HFFc6 (cell line): ENCODE measurements at regions not wholly inside any gene's neighbourhood (a gene's known extent, or its start where the extent isn't known, plus 50 kb on each side); places are given as distances from the start of the nearest gene placed in this dataset.

Experiments used
- DNase-seq: peaks from one replicate; pipeline ENCODE4 v3.0.0-alpha.2; 2018
- H3K27ac Mint-ChIP-seq: 2 replicates; pipeline ENCODE4 v1.8.0; 2020; ENCODE audit warnings: mild to moderate bottlenecking, mixed read lengths
- H3K27me3 Mint-ChIP-seq: 2 replicates; pipeline ENCODE4 v1.8.0; 2021; ENCODE audit warnings: mild to moderate bottlenecking, moderate library complexity, mixed read lengths; ENCODE audit not compliant: insufficient read depth
- H3K36me3 Mint-ChIP-seq: 2 replicates; pipeline ENCODE4 v1.8.0; 2021; ENCODE audit warnings: low read depth, mixed read lengths
- H3K4me1 Mint-ChIP-seq: 2 replicates; pipeline ENCODE4 v1.8.0; 2020; ENCODE audit warnings: low read depth, mixed read lengths
- H3K4me3 Mint-ChIP-seq: 2 replicates; pipeline ENCODE4 v1.8.0; 2020; ENCODE audit warnings: mild to moderate bottlenecking, moderate library complexity, mixed read lengths
- H3K9me3 Mint-ChIP-seq: 2 replicates; pipeline ENCODE4 v1.8.0; 2020; ENCODE audit warnings: mild to moderate bottlenecking, mixed read lengths
- TF ChIP-seq, protein P1 (sequence below): fragments of 200-600 bp; sonication (generic); IDR thresholded peaks from 2 replicates; pipeline ENCODE4 v1.5.0; 2021; ENCODE audit warnings: antibody characterized with exemption, mild to moderate bottlenecking

DNA sequence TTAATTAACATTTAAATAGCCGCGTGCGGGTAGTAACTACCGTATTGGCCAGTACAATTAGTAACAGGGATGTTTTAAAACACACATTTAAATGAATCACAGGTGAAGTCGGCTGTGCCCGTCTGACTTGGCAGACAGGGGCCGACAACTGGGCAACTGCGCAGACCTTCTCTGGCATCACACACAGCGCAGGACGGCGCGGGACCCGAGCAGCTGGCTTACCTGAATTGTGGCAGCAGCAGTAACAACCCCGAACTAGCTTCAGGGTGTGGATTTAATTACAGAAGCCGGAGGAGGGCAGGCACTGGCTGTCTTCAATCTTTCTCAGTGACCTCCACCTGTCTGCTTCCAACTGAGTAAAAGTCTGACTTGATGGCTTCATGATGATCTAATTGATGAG is 91.7 kb downstream of the DACT2 start:
- Mint-ChIP-seq H3K4me1 (no peaks in the 10 kb centered on the region), H3K9me3 (peaks cover 15% of the 10 kb centered on the region), H3K36me3 (no peaks in the 10 kb centered on the region; the same call in 1 of the 2 replicates), H3K27ac (no peak overlapping the region), H3K4me3 (no peak overlapping the region), H3K27me3 (peaks cover 2% of the 10 kb centered on the region; the same call in 1 of the 2 replicates)
- TF ChIP-seq, protein P1, sequence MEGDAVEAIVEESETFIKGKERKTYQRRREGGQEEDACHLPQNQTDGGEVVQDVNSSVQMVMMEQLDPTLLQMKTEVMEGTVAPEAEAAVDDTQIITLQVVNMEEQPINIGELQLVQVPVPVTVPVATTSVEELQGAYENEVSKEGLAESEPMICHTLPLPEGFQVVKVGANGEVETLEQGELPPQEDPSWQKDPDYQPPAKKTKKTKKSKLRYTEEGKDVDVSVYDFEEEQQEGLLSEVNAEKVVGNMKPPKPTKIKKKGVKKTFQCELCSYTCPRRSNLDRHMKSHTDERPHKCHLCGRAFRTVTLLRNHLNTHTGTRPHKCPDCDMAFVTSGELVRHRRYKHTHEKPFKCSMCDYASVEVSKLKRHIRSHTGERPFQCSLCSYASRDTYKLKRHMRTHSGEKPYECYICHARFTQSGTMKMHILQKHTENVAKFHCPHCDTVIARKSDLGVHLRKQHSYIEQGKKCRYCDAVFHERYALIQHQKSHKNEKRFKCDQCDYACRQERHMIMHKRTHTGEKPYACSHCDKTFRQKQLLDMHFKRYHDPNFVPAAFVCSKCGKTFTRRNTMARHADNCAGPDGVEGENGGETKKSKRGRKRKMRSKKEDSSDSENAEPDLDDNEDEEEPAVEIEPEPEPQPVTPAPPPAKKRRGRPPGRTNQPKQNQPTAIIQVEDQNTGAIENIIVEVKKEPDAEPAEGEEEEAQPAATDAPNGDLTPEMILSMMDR = no peak
- DNase-seq = no peak

DNA sequence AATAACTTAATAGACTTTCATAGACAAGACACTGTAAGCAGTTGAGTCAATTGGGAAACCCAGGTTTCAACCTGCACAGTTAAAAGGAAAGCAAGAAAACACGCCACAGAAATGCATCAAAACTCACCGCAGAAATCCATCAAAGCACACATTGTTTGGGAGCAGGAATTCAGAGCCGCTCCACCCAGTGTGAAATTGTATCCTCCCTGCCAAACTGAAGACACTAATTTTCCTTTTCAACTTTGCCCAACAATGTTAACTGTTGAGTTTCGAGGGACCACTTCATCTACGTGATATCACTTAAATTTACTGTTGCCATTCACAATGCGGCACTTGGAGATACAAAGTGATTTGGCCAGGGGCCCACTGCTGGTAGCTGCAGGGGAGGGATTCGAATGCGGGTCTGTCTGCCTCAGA is 92.7 kb downstream of the DACT2 start:
- Mint-ChIP-seq H3K27me3 (no peaks in the 10 kb centered on the region; the same call in 1 of the 2 replicates), H3K9me3 (peaks cover 20% of the 10 kb centered on the region), H3K4me1 (no peaks in the 10 kb centered on the region), H3K27ac (no peak overlapping the region), H3K36me3 (no peaks in the 10 kb centered on the region; the same call in 1 of the 2 replicates), H3K4me3 (no peak overlapping the region)
- no peak for DNase-seq
- TF ChIP-seq, protein P1 = no peak

DNA sequence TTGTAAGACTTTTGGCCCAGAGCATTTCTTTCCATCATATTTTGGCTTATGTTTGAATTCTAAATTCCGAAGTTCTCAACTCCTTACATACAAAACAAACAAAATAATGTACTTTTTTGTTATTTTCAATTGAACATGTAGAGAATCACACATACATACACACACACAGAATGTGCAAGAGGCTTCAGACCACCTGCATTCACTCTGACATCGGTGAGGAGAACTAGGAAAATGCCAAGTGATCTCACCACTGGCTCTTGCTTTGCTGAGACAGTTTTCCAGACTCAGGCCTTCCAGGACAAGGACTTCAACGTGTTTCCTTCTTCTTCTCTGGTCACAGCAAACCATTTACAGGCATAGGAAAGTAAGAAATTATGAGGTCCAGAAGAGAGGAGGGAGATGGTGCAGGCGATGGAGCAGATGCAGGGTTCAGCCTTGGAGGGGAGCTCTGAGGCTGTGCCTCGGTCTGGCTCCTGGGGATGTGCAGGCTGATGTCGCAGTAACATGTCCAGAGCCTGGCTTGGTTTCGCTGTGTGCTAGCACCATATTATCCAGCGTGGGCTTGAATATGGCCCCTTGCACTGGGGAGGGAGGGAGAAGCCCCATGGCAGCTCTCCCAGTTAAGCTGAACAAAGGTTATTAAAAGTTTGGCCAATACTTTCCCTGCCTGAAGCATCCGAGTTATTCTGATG is 93.4 kb downstream of the DACT2 start:
- Mint-ChIP-seq H3K36me3 (no peaks in the 10 kb centered on the region; the same call in 1 of the 2 replicates), H3K4me1 (no peaks in the 10 kb centered on the region), H3K9me3 (peaks cover 26% of the 10 kb centered on the region), H3K27ac (no peak overlapping the region), H3K4me3 (no peak overlapping the region), H3K27me3 (no peaks in the 10 kb centered on the region; the same call in 1 of the 2 replicates)
- no peak for DNase-seq
- TF ChIP-seq, protein P1 = no peak

DNA sequence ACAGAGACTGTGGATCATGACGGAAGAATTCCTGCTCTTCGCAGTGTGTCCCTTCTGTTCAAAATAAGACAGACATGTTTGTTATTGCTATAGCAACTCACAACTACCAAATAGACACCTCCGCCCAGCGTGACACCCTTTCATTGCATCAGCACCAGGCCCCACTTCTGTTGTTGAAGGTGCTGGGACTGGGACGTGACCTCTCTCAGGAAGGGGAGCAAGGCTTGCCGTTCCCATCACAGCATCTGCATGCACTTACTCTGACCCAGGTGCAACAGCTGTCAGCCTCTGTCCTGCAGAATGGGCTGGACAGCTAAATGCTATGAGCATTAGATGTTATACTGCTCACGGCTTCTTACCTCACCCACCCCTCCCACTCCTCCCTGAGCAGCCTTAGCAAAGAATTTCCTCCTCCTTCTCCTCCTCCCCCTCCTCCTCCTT is 94.1 kb downstream of the DACT2 start:
- H3K27me3 Mint-ChIP-seq = no peaks in the 10 kb centered on the region; the same call in 1 of the 2 replicates

DNA sequence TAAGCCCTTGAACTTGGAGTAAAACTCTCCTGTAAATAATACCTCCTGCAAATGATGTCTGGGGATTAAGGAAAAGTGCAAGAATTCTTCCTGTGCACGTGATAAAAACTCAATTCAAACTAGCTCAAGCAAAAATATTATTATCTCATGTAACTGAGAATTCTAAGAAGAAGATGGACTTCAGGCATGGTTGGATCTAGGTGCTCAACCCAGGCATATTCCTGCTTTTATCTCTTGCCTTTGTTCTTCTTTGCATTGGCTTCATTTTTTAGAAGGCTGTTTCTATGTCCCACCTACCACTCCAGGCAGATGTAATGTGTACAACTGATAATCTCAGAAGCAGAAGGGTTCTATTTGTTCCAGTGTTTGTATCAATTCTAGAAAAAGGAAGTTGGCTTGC is 95.8 kb downstream of the DACT2 start:
- TF ChIP-seq, protein P1 = no peak
- no peak for DNase-seq
- H3K27ac Mint-ChIP-seq = no peak overlapping the region
- peaks cover 19% of the 10 kb centered on the region; the same call in 1 of the 2 replicates for H3K9me3 Mint-ChIP-seq
- H3K4me1 Mint-ChIP-seq = no peaks in the 10 kb centered on the region
- no peak overlapping the region for H3K4me3 Mint-ChIP-seq
- no peaks in the 10 kb centered on the region; the same call in 1 of the 2 replicates for H3K27me3 Mint-ChIP-seq
- no peaks in the 10 kb centered on the region for H3K36me3 Mint-ChIP-seq

More for the DNA sequence above, 94.1 kb downstream of the DACT2 start:
- Mint-ChIP-seq H3K9me3 (peaks cover 25% of the 10 kb centered on the region; the same call in 1 of the 2 replicates), H3K4me1 (no peaks in the 10 kb centered on the region), H3K27ac (no peak overlapping the region), H3K4me3 (no peak overlapping the region), H3K36me3 (no peaks in the 10 kb centered on the region)
- TF ChIP-seq, protein P1 = no peak
- no peak for DNase-seq
